ENCODE measurements at regions not wholly inside any gene's neighbourhood (a gene's known extent, or its start where the extent isn't known, plus 50 kb on each side); places are given as distances from the start of the nearest gene placed in this dataset.
"Not testable (repeated sequence)": the region's sequence is repeated elsewhere in the genome, so short reads cannot be mapped to it uniquely, and the experiment has no call there.

DNA sequence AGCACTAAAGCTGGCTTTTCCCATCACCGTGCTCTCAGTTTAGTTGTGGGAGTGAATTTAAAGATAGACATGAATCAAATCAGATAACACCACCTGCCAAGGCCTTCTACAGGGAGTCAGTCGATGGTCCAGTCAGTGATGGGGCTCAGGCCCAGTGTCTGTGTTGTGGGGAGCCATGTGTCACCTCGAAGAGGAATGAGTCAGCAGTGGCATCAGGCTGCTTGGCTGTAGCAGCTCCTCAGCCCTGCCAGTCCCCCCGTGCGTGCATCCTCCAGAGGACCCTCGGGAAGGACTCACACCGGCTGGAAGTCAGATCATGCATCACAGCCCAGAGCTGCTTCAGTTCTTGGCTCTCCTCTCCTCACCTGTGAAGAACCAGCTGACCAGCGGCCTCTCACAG is 420.4 kb upstream of the RAB6C start:
- DNase-seq (ENCODE audit: low spot score), result no peak

GRCh38 chr2:129565551-129566109 is 413.8 kb upstream of the RAB6C start:
- no peak for DNase-seq (ENCODE audit: low spot score)

DNA sequence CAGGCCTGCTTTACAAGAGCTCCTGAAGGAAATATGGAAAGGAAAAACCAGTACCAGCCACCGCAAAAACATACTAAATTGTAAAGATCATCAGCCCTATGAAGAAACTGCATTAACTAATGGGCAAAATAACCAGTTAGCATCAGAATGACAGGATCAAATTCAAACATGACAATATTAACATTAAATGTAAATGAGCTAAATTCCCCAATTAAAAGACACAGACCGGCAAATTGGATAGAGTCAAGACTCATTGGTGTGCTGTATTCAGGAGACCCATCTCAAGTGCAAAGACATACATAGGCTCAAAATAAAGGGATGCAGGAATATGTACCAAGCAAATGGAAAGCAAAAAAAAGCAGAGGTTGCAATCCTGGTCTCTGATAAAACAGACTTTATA is 408.7 kb upstream of the RAB6C start:
- not testable (repeated sequence) for DNase-seq (ENCODE audit: low spot score)

GRCh38 chr2:129575431-129575830 is 404.0 kb upstream of the RAB6C start:
- no peak for DNase-seq (ENCODE audit: low spot score)

- no peak for DNase-seq (ENCODE audit: low spot score)
Observed at GRCh38 chr2:129575880-129576279, 403.6 kb upstream of the RAB6C start.

DNA sequence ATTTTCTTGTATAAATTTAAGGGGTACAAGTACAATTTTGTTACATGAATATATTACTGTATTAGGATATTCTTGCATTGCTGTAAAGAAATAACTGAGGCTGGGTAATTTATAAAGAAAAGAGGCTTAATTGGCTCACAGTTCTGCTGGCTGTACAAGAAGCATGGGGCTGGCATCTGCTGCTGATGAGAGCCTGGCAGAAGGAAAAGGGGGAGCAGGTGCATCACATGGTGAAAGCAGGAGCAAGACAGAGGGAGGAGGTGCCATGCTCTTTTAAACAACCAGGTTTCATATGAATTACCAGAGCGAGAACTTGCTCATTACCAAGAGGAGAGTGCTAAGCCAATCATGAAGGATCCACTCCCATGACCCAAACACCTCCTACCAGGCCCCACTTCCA is 399.5 kb upstream of the RAB6C start:
- no peak for DNase-seq (ENCODE audit: low spot score)

GRCh38 chr2:129585760-129586159 is 393.7 kb upstream of the RAB6C start:
- DNase-seq (ENCODE audit: low spot score), result no peak

GRCh38 chr2:129587426-129588064 is 391.9 kb upstream of the RAB6C start:
- DNase-seq (ENCODE audit: low spot score), result no peak

DNA sequence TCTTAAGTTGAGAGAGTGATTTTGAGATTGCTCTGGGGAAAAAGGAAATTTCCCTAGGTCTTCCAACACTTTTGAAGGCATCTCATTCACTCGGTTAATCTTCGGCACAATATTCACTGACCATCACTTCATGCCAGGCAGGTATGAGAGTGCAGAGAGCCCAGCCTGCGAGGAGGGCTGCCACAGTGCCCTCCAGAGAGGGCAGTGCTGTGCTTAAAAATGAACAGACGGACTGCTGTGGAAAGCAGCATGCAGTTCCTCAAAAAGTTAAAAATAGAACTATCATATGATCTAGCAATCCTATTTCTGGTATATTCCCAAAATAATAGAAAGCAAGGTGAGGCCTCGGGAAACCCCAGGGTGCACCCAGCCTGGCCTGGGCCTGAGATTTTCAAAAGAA is 374.9 kb upstream of the RAB6C start:
- no peak for DNase-seq (ENCODE audit: low spot score)

- no peak for DNase-seq (ENCODE audit: low spot score)
Observed at GRCh38 chr2:129605646-129606045, 373.8 kb upstream of the RAB6C start.

- DNase-seq (ENCODE audit: low spot score), result no peak
Observed at GRCh38 chr2:129606496-129607270, 372.8 kb upstream of the RAB6C start.

GRCh38 chr2:129609224-129609623 is 370.2 kb upstream of the RAB6C start:
- no peak for DNase-seq (ENCODE audit: low spot score)

- DNase-seq (ENCODE audit: low spot score), result no peak
Observed at GRCh38 chr2:129610766-129611165, 368.7 kb upstream of the RAB6C start.

- no peak for DNase-seq (ENCODE audit: low spot score)
Observed at GRCh38 chr2:129611471-129611870, 368.0 kb upstream of the RAB6C start.

DNA sequence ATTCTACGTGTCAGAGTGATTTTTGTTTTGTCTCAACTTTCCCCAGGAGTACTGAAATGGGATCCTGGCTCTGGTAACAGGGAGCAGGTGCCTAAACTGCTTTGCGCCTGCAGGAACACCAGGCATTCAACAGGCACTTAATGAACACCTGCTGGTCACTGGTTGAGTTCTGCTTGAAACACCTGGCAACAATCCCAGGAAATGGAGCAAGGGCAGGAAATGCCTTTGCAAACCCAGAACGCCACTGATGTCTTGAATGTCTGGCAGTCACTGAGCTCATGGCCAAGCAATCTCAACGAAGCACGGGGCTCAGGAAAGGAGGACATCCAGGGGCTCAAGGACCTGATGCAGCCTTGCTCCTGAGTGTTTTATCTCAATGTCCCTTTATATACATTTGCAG is 360.0 kb upstream of the RAB6C start:
- no peak for DNase-seq (ENCODE audit: low spot score)

DNA sequence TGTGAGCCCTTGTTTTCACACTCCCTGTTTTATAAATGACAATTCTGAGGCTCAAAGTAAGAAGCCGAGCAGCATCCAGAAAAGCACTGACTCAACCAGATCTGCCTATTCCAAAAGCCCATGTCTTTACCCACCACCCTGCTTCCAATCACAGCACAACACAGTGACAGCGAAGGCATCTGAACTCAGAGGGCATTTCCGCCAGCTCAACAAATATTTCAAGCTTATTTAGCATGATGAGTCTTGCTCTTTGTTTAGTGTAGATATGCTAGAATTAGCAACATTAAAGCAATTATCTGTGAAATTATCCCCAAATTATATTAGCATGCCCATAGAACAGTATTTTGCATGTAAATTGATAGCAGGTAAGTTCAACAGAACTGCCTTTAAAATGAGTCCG is 359.1 kb upstream of the RAB6C start:
- no peak for DNase-seq (ENCODE audit: low spot score)

- DNase-seq (ENCODE audit: low spot score), result no peak
Observed at GRCh38 chr2:129623783-129624182, 355.7 kb upstream of the RAB6C start.

- no peak for DNase-seq (ENCODE audit: low spot score)
Observed at GRCh38 chr2:129627437-129627836, 352.0 kb upstream of the RAB6C start.

DNA sequence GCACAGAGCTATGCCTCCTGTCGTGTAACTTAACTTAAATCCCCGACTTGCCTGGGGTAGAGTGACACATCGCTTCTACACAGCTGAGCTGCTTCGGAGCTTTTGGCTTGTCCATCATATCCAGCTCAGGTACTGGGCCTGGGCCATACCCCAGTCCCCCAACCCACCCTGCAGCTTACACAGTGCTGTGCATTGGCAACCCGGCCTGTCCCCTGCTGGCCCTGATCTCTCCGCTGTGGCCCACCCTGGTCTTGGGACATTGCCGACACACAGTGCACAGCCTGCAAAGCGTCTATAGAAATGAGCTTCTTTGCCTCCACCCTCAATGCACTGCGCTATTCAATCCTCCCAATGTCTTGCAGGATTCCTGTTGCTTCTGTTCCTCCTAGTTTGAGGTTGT is 342.8 kb upstream of the RAB6C start:
- no peak for DNase-seq (ENCODE audit: low spot score)

DNA sequence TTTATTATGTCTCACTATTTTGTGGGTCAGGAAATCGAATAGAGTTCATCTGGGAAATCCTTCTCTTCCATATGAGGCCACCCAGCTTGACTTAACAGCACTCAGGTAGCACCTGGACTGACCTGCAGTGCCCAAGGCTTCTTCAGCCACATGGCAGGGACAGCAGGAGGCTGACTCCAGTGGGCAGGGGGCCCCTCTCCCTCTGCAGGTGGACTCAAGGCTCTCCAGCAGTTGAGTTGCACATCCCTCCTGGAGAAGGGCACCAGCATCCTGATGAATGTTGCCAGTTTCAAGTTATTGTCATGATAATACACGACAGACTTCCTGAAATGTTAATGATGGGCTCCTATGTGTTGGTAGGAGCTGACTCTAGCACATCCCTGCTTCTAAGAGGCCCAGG is 338.1 kb upstream of the RAB6C start:
- DNase-seq (ENCODE audit: low spot score), result no peak

DNA sequence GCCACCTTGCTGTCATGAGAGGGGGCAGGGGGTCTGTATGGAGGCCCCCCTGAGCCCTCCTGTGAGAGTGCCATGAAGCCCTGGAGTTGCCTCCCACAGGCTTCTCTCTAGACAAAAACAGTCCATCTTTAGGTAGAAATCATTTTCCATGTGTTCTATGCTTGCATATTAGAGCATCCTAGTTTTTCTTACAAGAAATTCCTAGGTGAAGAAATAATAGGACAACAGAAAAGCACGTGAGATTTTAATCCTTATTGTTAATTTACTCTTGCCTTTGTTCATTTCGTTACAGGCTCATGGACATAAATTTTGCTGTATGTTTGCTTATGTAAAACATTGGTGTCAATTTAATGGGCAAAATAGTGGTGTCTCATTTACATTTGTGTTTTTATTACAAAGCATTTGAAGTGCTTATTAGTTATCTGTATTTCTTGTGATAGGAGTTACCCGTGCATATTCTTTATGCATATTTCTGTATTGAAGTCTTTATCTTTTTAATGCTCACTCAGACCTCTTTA is 336.9 kb upstream of the RAB6C start:
- DNase-seq (ENCODE audit: low spot score), result no peak

GRCh38 chr2:129645335-129645734 is 334.1 kb upstream of the RAB6C start:
- no peak for DNase-seq (ENCODE audit: low spot score)

DNA sequence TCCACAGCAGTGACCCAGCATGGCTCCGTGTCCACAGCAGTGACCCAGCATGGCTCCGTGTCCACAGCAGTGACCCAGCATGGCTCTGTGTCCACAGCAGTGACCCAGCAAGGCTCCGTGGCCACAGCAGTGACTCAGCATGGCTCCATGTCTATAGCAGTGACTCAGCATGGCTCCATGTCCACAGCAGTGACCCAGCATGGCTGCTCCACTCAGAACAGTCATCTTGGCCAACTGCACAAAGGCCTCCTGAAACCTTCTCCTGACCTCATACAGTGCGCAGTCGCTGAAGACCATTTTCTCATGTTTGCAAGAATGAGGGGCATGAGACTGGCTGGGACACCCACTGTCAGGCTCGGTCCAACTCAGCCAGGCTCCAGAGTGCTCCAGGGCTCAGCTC is 333.4 kb upstream of the RAB6C start:
- no peak for DNase-seq (ENCODE audit: low spot score)

All from ecto neural progenitor cell (in vitro differentiated cells).